ENCODE measurements at regions not wholly inside any gene's neighbourhood (a gene's known extent, or its start where the extent isn't known, plus 50 kb on each side); places are given as distances from the start of the nearest gene placed in this dataset.

- H3K27me3 ChIP-seq (ENCODE audit: control insufficient read depth in 2 of 2, insufficient read depth in 2 of 2, low read length in 2 of 2), result no peaks in the 10 kb centered on the region
- no peaks in the 10 kb centered on the region for H3K4me1 Mint-ChIP-seq
- no peak overlapping the region for H3K27ac ChIP-seq (ENCODE audit: low read depth in 1 of 2, low read length in 2 of 2)
- intact Hi-C loops (cut with micrococcal nuclease), result no loop called here
- H3K36me3 ChIP-seq (replicated peaks in 1 of 2; ENCODE audit: control insufficient read depth in 1 of 2, insufficient read depth in 2 of 2, low read length in 2 of 2), result no peaks in the 10 kb centered on the region
- WGBS (ENCODE audit: insufficient coverage), result 80% methylated on average over 2 of the region's 4 CpGs
- DNase-seq, result no peak
- no peak overlapping the region for H2AFZ ChIP-seq (ENCODE audit: insufficient read depth, low read depth, low read length, poor library complexity, severe bottlenecking)
- H3K4me3 Mint-ChIP-seq, result no peak overlapping the region
- H3K36me3 Mint-ChIP-seq, result no peaks in the 10 kb centered on the region
- no peak overlapping the region for H3K4me2 ChIP-seq (replicated peaks; ENCODE audit: extremely low read depth, low read length, poor library complexity, severe bottlenecking)
- no peak overlapping the region for H3K9ac ChIP-seq (ENCODE audit: insufficient read depth, low read length, poor library complexity, severe bottlenecking)
- no peak for TF ChIP-seq CTCF (IDR thresholded peaks at IDR 0.05)
- no peaks in the 10 kb centered on the region for H3K4me1 ChIP-seq (ENCODE audit: control insufficient read depth in 1 of 2, insufficient read depth in 2 of 2, low read length in 2 of 2)
- no peak overlapping the region for H3K27ac Mint-ChIP-seq
- H3K9me3 Mint-ChIP-seq, result peaks cover 0 to 4% (median 2%) of the 10 kb centered on the region in 7 donors
- no peaks in the 10 kb centered on the region for H3K9me3 ChIP-seq (replicated peaks in 1 of 2; ENCODE audit: control insufficient read depth in 1 of 2, insufficient read depth in 1 of 2, low read length in 2 of 2)
- H4K20me1 ChIP-seq (ENCODE audit: insufficient read depth, low read length), result no peaks in the 10 kb centered on the region
- no peak overlapping the region for H3K4me3 ChIP-seq (replicated peaks in 1 of 3; ENCODE audit: low read depth in 2 of 3, low read length in 3 of 3)
- no peaks in the 10 kb centered on the region for H3K79me2 ChIP-seq (ENCODE audit: insufficient read depth, low read length)
- peaks cover 2 to 5% (median 4%) of the 10 kb centered on the region in 3 donors for H3K27me3 Mint-ChIP-seq (ENCODE audit: low read depth in 3 of 3)
Observed at GRCh38 chr5:38162625-38163024, 95.7 kb upstream of the EGFLAM start.

- Histone ChIP-seq H3K36me3 (replicated peaks in 1 of 2; ENCODE audit: control insufficient read depth in 1 of 2, insufficient read depth in 2 of 2, low read length in 2 of 2) (no peaks in the 10 kb centered on the region), H3K4me2 (replicated peaks; ENCODE audit: extremely low read depth, low read length, poor library complexity, severe bottlenecking) (no peak overlapping the region), H3K27ac (ENCODE audit: low read depth in 1 of 2, low read length in 2 of 2) (no peak overlapping the region), H4K20me1 (ENCODE audit: insufficient read depth, low read length) (no peaks in the 10 kb centered on the region), H3K9ac (ENCODE audit: insufficient read depth, low read length, poor library complexity, severe bottlenecking) (no peak overlapping the region), H3K4me1 (ENCODE audit: control insufficient read depth in 1 of 2, insufficient read depth in 2 of 2, low read length in 2 of 2) (no peaks in the 10 kb centered on the region), H3K79me2 (ENCODE audit: insufficient read depth, low read length) (no peaks in the 10 kb centered on the region), H3K27me3 (ENCODE audit: control insufficient read depth in 2 of 2, insufficient read depth in 2 of 2, low read length in 2 of 2) (no peaks in the 10 kb centered on the region), H3K4me3 (replicated peaks in 1 of 3; ENCODE audit: low read depth in 2 of 3, low read length in 3 of 3) (no peak overlapping the region), H2AFZ (ENCODE audit: insufficient read depth, low read depth, low read length, poor library complexity, severe bottlenecking) (no peak overlapping the region), H3K9me3 (replicated peaks in 1 of 2; ENCODE audit: control insufficient read depth in 1 of 2, insufficient read depth in 1 of 2, low read length in 2 of 2) (no peaks in the 10 kb centered on the region)
- no peak for TF ChIP-seq CTCF (IDR thresholded peaks at IDR 0.05)
- H3K27ac Mint-ChIP-seq, result no peak overlapping the region
- H3K9me3 Mint-ChIP-seq, result peaks cover 0 to 3% (median 0%) of the 10 kb centered on the region in 7 donors
- no peak overlapping the region for H3K4me3 Mint-ChIP-seq
- no peaks in the 10 kb centered on the region for H3K4me1 Mint-ChIP-seq
- no peak for DNase-seq
- peaks cover 2 to 8% (median 4%) of the 10 kb centered on the region in 3 donors for H3K27me3 Mint-ChIP-seq (ENCODE audit: low read depth in 3 of 3)
- H3K36me3 Mint-ChIP-seq, result no peaks in the 10 kb centered on the region
- 100% methylated on average over 2 of the region's 2 CpGs for WGBS (ENCODE audit: insufficient coverage)
- intact Hi-C loops (cut with micrococcal nuclease), result no loop called here
Observed at GRCh38 chr5:38157024-38157423, 101.3 kb upstream of the EGFLAM start.

Data from CD14-positive monocyte (primary cell).